Prostate gland (tissue), 2 donors: ENCODE measurements at regions not wholly inside any gene's neighbourhood (a gene's known extent, or its start where the extent isn't known, plus 50 kb on each side); places are given as distances from the start of the nearest gene placed in this dataset.
"Not testable (repeated sequence)": the region's sequence is repeated elsewhere in the genome, so short reads cannot be mapped to it uniquely, and the experiment has no call there.

ENCODE experiments used
- DNase-seq: peaks from one replicate; pipeline ENCODE4 v3.0.0-alpha.2; 2019; ENCODE audit warnings: low spot score
- H3K27ac ChIP-seq, 2 donors: fragments of 200-600 bp; sonication (generic); 2 replicates each; pipeline ENCODE4 v1.5.1; 2017 to 2019
- H3K27me3 ChIP-seq: fragments of 200-600 bp; sonication (generic); replicated peaks from 2 replicates; pipeline ENCODE4 v1.5.1; 2019; ENCODE audit not compliant: insufficient read depth
- H3K36me3 ChIP-seq, 2 donors: fragments of 200-600 bp; sonication (generic); 1 replicate in 1 of 2; 2 replicates in 1 of 2; pipeline versions ENCODE4 v1.5.1 to v1.8.1; 2017 to 2019
- H3K4me1 ChIP-seq: fragments of 200-600 bp; sonication (generic); replicated peaks from 2 replicates; pipeline ENCODE4 v1.5.1; 2019
- H3K4me3 ChIP-seq, 2 donors: fragments of 200-600 bp; sonication (generic); 2 replicates each; pipeline ENCODE4 v1.5.1; 2017 to 2019
- H3K9me3 ChIP-seq: fragments of 200-600 bp; sonication (generic); 2 replicates; pipeline ENCODE4 v1.5.1; 2017
- CTCF ChIP-seq, 4 experiments: fragments of 200-600 bp in 2 of 4; fragments of 450-650 bp in 2 of 4; sonication (generic) in 2 of 4; IDR thresholded peaks; 1 replicate in 3 of 4; 2 replicates in 1 of 4; pipeline ENCODE4 v1.5.1; 2016 to 2019; ENCODE audit warnings: antibody characterized with exemption in 4 of 4, mild to moderate bottlenecking in 2 of 4, moderate library complexity in 2 of 4
- POLR2A ChIP-seq: fragments of 450-650 bp; IDR thresholded peaks from one replicate; pipeline ENCODE4 v1.6.1; 2016; ENCODE audit warnings: antibody characterized with exemption, mild to moderate bottlenecking
- POLR2AphosphoS5 ChIP-seq: sonication (generic); formaldehyde crosslinking; IDR thresholded peaks from one replicate; pipeline ENCODE4 v1.6.1; 2017; ENCODE audit warnings: antibody characterized with exemption
- WGBS: methylation state at CpG from one replicate; pipeline ENCODE4 v1.1.5; 2018; 5-methylcytosine and 5-hydroxymethylcytosine counted together
- intact Hi-C: fragments of 100-400 bp; cut with DNase I; formaldehyde crosslinking; loops from one replicate; pipeline ENCODE4 v1.14.2; 2022

GRCh38 chr20:18876394-18876793 is 62.8 kb downstream of the SCP2D1 start:
- DNase-seq, H3K4me3 ChIP-seq, H3K36me3 ChIP-seq, H3K27ac ChIP-seq, H3K27me3 ChIP-seq, H3K9me3 ChIP-seq, H3K4me1 ChIP-seq, intact Hi-C loops: not testable (repeated sequence)

GRCh38 chr20:18879262-18879661 is 65.7 kb downstream of the SCP2D1 start:
- no peak for TF ChIP-seq POLR2AphosphoS5
- TF ChIP-seq POLR2A, result no peak
- no peak for DNase-seq
- Histone ChIP-seq H3K27me3 (no peaks in the 10 kb centered on the region), H3K4me3 (no peak overlapping the region), H3K27ac (no peak overlapping the region), H3K36me3 (no peaks in the 10 kb centered on the region), H3K4me1 (no peaks in the 10 kb centered on the region), H3K9me3 (no peaks in the 10 kb centered on the region)
- WGBS, result 76% methylated on average over 2 of the region's 2 CpGs
- intact Hi-C loops, result no loop called here

- TF ChIP-seq POLR2A (no peak), CTCF (IDR thresholded peaks at IDR 0.05) (no peak), POLR2AphosphoS5 (no peak)
- H3K4me1 ChIP-seq, result no peaks in the 10 kb centered on the region
- no peak overlapping the region for H3K27ac ChIP-seq
- no peak overlapping the region for H3K4me3 ChIP-seq
- H3K36me3 ChIP-seq, result no peaks in the 10 kb centered on the region
- WGBS, result 76% methylated on average over 1 of the region's 1 CpG
- no peaks in the 10 kb centered on the region for H3K9me3 ChIP-seq
- DNase-seq, result no peak
- no peaks in the 10 kb centered on the region for H3K27me3 ChIP-seq
- intact Hi-C loops, result no loop called here
Measured at GRCh38 chr20:18886756-18887155, 73.2 kb downstream of the SCP2D1 start.

GRCh38 chr20:18901980-18902737 is 88.6 kb downstream of the SCP2D1 start:
- H3K4me1 ChIP-seq, result no peaks in the 10 kb centered on the region
- no peaks in the 10 kb centered on the region for H3K9me3 ChIP-seq
- no peak overlapping the region for H3K27ac ChIP-seq
- H3K36me3 ChIP-seq, result no peaks in the 10 kb centered on the region
- 52% methylated on average over 7 of the region's 7 CpGs for WGBS
- TF ChIP-seq POLR2A (no peak), POLR2AphosphoS5 (no peak), CTCF (IDR thresholded peaks at IDR 0.05) (no peak)
- H3K4me3 ChIP-seq, result no peak overlapping the region
- DNase-seq, result no peak
- H3K27me3 ChIP-seq, result no peaks in the 10 kb centered on the region
- intact Hi-C loops, result loop anchor here (5.0 kb wide), 3 partner anchors 270 to 760 kb away; no protein-coding TSS in a partner anchor

- intact Hi-C loops, result loop anchor here (5.0 kb wide), 3 partner anchors 272 to 758 kb away; no protein-coding TSS in a partner anchor
Measured at GRCh38 chr20:18904192-18904591, 90.6 kb downstream of the SCP2D1 start.

More at GRCh38 chr20:18904192-18904591, 90.6 kb downstream of the SCP2D1 start:
- no peak for TF ChIP-seq POLR2A
- no peak for TF ChIP-seq POLR2AphosphoS5
- TF ChIP-seq CTCF (IDR thresholded peaks at IDR 0.05), result no peak
- Histone ChIP-seq H3K4me1 (no peaks in the 10 kb centered on the region), H3K36me3 (no peaks in the 10 kb centered on the region), H3K9me3 (no peaks in the 10 kb centered on the region), H3K4me3 (no peak overlapping the region), H3K27me3 (no peaks in the 10 kb centered on the region), H3K27ac (no peak overlapping the region)
- no peak for DNase-seq
- WGBS, result 71% methylated on average over 4 of the region's 4 CpGs
